Gastrocnemius medialis (tissue), 4 donors: ENCODE measurements at regions not wholly inside any gene's neighbourhood (a gene's known extent, or its start where the extent isn't known, plus 50 kb on each side); places are given as distances from the start of the nearest gene placed in this dataset.

ENCODE experiments used
- POLR2A ChIP-seq, 2 donors: fragments of 450-650 bp; IDR thresholded peaks; one replicate each; pipeline ENCODE4 v1.6.1; 2017; ENCODE audit warnings: antibody characterized with exemption in 2 of 2, mild to moderate bottlenecking in 2 of 2, moderate library complexity in 2 of 2
- TF ChIP-seq, protein P1 (sequence below), 5 experiments: fragments of 450-650 bp in 3 of 5; fragments of 200-600 bp in 2 of 5; sonication (generic) in 2 of 5; IDR thresholded peaks in 4 of 5; conservative IDR thresholded peaks in 1 of 5; 1 replicate in 4 of 5; 2 replicates in 1 of 5; pipeline ENCODE4 v1.5.1; 2016 to 2019; ENCODE audit warnings: antibody characterized with exemption in 5 of 5, mild to moderate bottlenecking in 3 of 5, moderate library complexity in 3 of 5

GRCh38 chr2:149732730-149733290 lies 145.2 kb upstream of the MMADHC start:
- TF ChIP-seq, protein P1, sequence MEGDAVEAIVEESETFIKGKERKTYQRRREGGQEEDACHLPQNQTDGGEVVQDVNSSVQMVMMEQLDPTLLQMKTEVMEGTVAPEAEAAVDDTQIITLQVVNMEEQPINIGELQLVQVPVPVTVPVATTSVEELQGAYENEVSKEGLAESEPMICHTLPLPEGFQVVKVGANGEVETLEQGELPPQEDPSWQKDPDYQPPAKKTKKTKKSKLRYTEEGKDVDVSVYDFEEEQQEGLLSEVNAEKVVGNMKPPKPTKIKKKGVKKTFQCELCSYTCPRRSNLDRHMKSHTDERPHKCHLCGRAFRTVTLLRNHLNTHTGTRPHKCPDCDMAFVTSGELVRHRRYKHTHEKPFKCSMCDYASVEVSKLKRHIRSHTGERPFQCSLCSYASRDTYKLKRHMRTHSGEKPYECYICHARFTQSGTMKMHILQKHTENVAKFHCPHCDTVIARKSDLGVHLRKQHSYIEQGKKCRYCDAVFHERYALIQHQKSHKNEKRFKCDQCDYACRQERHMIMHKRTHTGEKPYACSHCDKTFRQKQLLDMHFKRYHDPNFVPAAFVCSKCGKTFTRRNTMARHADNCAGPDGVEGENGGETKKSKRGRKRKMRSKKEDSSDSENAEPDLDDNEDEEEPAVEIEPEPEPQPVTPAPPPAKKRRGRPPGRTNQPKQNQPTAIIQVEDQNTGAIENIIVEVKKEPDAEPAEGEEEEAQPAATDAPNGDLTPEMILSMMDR (IDR thresholded peaks at IDR 0.05 in 4 of 5, conservative IDR thresholded peaks at IDR 0.05 in 1 of 5), result no peak
- TF ChIP-seq POLR2A (IDR thresholded peaks at IDR 0.05), result no peak
